Right forelimb (tissue), 1 donor: ENCODE measurements at regions not wholly inside any gene's neighbourhood (a gene's known extent, or its start where the extent isn't known, plus 50 kb on each side); places are given as distances from the start of the nearest gene placed in this dataset.
"Not testable (repeated sequence)": the region's sequence is repeated elsewhere in the genome, so short reads cannot be mapped to it uniquely, and the experiment has no call there.

ENCODE experiments used
- DNase-seq: peaks from one replicate; pipeline ENCODE4 v3.0.0-alpha.2; 2018

DNA sequence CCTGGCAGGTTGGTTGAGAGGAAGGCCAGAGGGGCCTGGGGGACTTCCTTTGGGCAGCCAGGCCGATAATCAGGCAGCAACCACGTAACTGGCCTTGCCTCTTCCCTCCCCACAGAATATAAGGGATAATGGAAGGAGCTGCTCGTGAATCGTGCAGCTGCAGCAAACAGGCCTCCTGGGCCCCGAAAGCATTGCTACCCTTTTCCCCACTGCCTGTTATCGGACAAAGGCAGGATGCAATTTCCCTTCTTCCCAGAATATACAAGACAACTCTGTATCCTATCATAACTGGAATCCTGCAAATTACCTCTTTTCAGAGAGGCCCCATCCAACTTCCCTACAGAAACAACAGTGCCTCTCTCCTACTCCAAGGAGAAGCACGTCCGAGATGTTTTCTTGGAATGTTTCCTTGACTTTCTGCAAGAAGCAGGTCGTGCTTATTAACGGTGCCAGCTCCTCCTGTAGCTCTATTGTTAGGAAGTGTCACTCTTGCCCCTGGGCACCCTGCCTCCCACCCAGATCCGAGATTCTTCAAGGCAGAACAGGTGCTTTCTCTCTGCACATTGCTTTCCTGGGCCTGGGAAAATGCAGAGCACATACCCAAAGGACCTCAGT, 106.0 kb upstream of the TIAM1 start:
- no peak for DNase-seq

- no peak for DNase-seq
Observed at GRCh38 chr21:31448496-31448895, 104.4 kb upstream of the TIAM1 start.

DNA sequence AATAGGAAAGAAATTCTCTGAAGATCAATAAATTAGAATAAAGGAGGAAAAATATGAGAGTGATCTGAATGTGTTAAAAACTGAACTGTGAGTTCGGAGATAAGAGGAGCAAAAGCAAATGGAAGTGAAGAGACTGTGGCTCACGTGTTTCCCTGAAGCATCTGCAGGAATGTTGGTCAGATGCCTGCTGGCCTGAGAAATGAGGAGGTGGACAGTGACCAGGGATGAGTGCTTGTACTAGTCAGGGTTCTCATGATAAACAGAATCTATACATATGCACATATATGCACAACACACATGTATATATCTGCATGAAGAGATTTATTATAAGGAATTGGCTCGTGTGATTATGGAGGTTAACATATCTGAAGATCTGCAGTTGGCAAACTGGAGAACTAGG, 103.4 kb upstream of the TIAM1 start:
- DNase-seq: no peak

DNA sequence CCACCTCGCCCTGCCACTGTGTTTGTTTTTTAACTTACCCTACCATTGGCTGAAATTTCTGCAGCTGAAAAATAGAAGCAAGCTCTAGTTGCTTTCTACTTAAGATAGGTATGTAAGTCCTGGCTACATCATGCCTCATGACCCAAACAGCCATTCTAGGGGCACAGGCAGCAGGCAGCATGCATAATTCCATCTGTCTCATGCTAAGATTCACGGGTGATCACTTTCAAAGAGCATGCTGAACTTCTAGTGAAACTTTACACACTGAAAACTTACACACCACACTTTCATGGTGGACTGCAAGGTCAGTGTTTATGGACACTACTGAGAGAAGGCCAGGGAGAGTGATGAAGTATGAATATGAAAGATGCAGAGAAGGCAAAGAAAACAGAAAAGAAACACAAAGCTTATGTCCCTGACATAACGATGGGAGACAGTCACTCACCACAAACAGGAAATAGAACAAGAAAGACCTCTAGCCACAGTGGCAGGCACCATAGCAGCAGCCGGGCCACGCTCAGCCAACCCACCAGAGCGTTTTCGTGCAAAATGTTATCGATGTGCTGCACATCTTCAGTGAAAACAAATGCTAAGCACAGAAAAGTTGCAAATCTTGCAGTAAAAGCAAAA, 102.3 kb upstream of the TIAM1 start:
- DNase-seq: no peak

DNA sequence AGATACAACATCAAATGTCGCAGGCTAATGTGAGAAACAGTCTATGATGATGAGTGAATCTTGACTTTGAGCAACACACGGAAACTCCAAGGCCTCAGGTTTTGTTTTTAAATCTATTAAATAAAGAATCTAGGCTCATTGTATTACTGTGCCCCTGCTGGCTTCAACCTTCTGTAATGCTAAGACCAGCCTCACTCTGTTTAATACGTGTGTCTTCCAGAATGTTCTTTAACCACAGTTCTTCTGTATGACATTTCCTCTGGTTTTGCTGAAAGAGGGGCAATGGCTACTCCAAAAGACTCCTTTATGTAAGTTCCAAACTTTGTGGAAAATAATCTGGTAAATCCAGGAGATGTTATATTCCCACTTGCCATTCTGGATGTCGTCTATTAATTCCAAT, 101.1 kb upstream of the TIAM1 start:
- DNase-seq: no peak

- no peak for DNase-seq
Observed at GRCh38 chr21:31443736-31444521, 99.9 kb upstream of the TIAM1 start.

DNA sequence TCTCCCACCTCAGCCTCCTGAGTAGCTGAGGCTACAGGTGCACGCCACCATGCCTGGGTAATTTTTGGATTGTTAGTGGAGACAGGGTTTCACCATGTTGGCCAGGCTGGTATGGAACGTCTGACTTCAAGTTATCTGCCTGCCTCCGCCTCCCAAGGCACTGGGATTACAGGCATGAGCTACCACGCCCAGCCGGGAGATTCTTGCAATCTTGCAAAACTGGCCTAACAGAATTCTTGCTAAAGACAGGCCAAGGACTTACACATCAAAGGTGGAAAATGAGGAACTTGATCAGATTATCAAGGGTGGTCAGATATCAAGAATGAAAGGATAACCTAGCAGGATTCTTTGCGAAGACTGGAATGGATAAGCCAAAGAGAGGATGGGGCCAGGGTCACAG, 98.3 kb upstream of the TIAM1 start:
- DNase-seq: no peak

DNA sequence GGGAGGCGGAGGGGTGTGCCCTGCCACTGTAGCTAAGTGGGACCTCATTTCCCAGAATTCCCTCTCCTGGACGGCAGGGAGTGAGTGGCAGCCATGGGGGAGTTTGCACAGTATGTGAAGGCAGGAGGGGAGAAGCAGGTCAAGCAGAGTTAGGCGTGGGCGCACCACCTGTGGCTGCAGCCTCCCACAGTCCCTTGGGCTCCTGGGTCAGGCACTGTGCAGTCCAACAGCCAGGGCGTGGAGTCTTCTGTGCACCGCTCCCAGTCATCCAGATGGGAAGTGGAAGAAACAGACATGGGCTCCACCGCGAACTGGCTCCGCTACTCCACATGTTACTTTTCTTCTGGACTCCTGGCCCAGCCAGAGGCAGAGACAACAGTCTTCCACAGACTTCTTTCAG, 85.4 kb upstream of the TIAM1 start:
- DNase-seq: peak; percentile 54

- no peak for DNase-seq
Observed at GRCh38 chr21:31426235-31426797, 82.3 kb upstream of the TIAM1 start.

GRCh38 chr21:31425138-31425537, 81.1 kb upstream of the TIAM1 start:
- DNase-seq: no peak

GRCh38 chr21:31424058-31424457, 80.0 kb upstream of the TIAM1 start:
- no peak for DNase-seq

- DNase-seq: no peak
Observed at GRCh38 chr21:31420988-31421387, 76.9 kb upstream of the TIAM1 start.

GRCh38 chr21:31420354-31420753, 76.3 kb upstream of the TIAM1 start:
- DNase-seq: no peak

DNA sequence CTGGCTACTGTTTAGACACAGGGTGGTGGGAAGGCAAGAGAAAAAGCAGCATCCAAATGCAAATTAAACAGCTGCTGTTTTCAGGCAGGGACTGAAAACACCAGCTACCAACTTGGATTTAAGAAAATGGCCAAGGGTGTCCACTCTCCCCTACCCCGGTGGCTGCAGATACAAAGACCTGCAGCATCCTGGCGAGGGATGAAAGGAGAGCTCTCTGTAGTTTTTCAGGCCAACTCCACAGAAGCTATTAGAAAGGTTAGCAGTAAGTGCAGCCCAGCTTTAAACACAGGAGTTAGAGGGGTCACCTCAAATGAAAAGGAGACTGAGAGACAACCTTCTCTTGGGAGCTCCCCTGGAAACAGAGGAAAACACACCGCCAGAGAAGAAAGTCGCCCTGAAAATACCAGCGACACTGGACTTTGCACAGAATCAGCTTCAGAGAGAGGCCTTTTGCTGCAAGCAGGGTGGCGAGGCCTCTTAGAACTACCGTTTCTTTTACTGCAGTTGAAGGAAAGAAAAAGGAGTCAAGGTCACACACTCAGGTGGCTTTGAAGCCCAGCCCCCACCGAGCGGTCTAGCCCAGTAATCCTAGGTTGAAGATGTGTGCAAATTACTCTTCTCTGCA, 74.4 kb upstream of the TIAM1 start:
- no peak for DNase-seq

- DNase-seq: not testable (repeated sequence)
Observed at GRCh38 chr21:31417214-31417613, 73.2 kb upstream of the TIAM1 start.

- DNase-seq: no peak
Observed at GRCh38 chr21:31416465-31416864, 72.4 kb upstream of the TIAM1 start.

GRCh38 chr21:31414263-31415000, 70.4 kb upstream of the TIAM1 start:
- DNase-seq: no peak

DNA sequence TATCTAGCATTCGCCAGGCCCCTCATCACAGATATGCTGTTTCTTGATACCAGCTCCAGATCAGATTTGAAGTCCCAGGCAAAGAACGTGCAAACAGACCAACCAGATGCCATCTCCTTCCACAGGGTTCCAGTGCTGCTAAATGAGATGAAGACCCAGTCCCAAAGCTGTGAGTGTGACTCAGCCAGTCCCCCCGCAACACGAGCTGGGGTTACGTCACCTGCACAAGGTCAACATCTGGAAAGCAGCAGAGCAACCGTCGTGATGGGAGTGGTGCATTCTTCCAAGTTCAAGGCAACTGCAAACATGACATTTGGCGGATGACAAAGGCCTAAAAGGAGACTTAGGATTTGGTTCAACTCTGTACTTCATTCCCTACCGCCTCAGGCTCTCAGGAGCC, 69.6 kb upstream of the TIAM1 start:
- DNase-seq: no peak

- no peak for DNase-seq
Observed at GRCh38 chr21:31410499-31411131, 66.6 kb upstream of the TIAM1 start.

GRCh38 chr21:31409831-31410487, 65.9 kb upstream of the TIAM1 start:
- peak; percentile 55 for DNase-seq

GRCh38 chr21:31408301-31409088, 64.4 kb upstream of the TIAM1 start:
- DNase-seq: no peak
